Loucy (cell line): ENCODE measurements at regions not wholly inside any gene's neighbourhood (a gene's known extent, or its start where the extent isn't known, plus 50 kb on each side); places are given as distances from the start of the nearest gene placed in this dataset.

Experiments used
- EZH2phosphoT487 ChIP-seq: fragments of 200-600 bp; IDR thresholded peaks from 2 replicates; pipeline ENCODE4 v1.6.1; 2018; ENCODE audit warnings: antibody characterized with exemption, mild to moderate bottlenecking, moderate library complexity, borderline replicate concordance
- TF ChIP-seq, protein P1 (sequence below): fragments of 200-600 bp; sonication (generic); conservative IDR thresholded peaks from 2 replicates; pipeline ENCODE4 v1.5.1; 2014; ENCODE audit warnings: mild to moderate bottlenecking, antibody characterized with exemption, low read length

- TF ChIP-seq, protein P1, sequence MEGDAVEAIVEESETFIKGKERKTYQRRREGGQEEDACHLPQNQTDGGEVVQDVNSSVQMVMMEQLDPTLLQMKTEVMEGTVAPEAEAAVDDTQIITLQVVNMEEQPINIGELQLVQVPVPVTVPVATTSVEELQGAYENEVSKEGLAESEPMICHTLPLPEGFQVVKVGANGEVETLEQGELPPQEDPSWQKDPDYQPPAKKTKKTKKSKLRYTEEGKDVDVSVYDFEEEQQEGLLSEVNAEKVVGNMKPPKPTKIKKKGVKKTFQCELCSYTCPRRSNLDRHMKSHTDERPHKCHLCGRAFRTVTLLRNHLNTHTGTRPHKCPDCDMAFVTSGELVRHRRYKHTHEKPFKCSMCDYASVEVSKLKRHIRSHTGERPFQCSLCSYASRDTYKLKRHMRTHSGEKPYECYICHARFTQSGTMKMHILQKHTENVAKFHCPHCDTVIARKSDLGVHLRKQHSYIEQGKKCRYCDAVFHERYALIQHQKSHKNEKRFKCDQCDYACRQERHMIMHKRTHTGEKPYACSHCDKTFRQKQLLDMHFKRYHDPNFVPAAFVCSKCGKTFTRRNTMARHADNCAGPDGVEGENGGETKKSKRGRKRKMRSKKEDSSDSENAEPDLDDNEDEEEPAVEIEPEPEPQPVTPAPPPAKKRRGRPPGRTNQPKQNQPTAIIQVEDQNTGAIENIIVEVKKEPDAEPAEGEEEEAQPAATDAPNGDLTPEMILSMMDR, result no peak
- TF ChIP-seq EZH2phosphoT487, result no peak
Measured at GRCh38 chr4:103773691-103774231, 54.0 kb upstream of the TACR3 start.
